HG03196 (cell line): ENCODE measurements at regions not wholly inside any gene's neighbourhood (a gene's known extent, or its start where the extent isn't known, plus 50 kb on each side); places are given as distances from the start of the nearest gene placed in this dataset.
"Not testable (repeated sequence)": the region's sequence is repeated elsewhere in the genome, so short reads cannot be mapped to it uniquely, and the experiment has no call there.

Experiments used
- ATAC-seq: cut with Tn5 transposase; IDR thresholded peaks from one replicate; pipeline ENCODE4 v1.9.1; 2021; ENCODE audit not compliant: unreplicated experiment

- no peak for ATAC-seq
Measured at GRCh38 chr4:181822005-181822375, 421.2 kb upstream of the TENM3 start.

- no peak for ATAC-seq
Measured at GRCh38 chr4:181823183-181823582, 420.0 kb upstream of the TENM3 start.

- ATAC-seq, result no peak
Measured at GRCh38 chr4:181823645-181824044, 419.6 kb upstream of the TENM3 start.

- ATAC-seq, result no peak
Measured at GRCh38 chr4:181825564-181825963, 417.6 kb upstream of the TENM3 start.

GRCh38 chr4:181827246-181827645 is 416.0 kb upstream of the TENM3 start:
- no peak for ATAC-seq

- no peak for ATAC-seq
Measured at GRCh38 chr4:181830404-181831035, 412.7 kb upstream of the TENM3 start.

GRCh38 chr4:181834071-181834470 is 409.1 kb upstream of the TENM3 start:
- no peak for ATAC-seq

- ATAC-seq, result no peak
Measured at GRCh38 chr4:181835348-181835747, 407.9 kb upstream of the TENM3 start.

- no peak for ATAC-seq
Measured at GRCh38 chr4:181838253-181838652, 404.9 kb upstream of the TENM3 start.

GRCh38 chr4:181843797-181844196 is 399.4 kb upstream of the TENM3 start:
- not testable (repeated sequence) for ATAC-seq

GRCh38 chr4:181845617-181846016 is 397.6 kb upstream of the TENM3 start:
- ATAC-seq, result no peak

GRCh38 chr4:181846934-181847333 is 396.3 kb upstream of the TENM3 start:
- ATAC-seq, result no peak

GRCh38 chr4:181848357-181848756 is 394.8 kb upstream of the TENM3 start:
- no peak for ATAC-seq

GRCh38 chr4:181849472-181849871 is 393.7 kb upstream of the TENM3 start:
- ATAC-seq, result no peak

GRCh38 chr4:181853881-181854511 is 389.2 kb upstream of the TENM3 start:
- ATAC-seq, result no peak

GRCh38 chr4:181855307-181855706 is 387.9 kb upstream of the TENM3 start:
- no peak for ATAC-seq

GRCh38 chr4:181857471-181857870 is 385.7 kb upstream of the TENM3 start:
- not testable (repeated sequence) for ATAC-seq

GRCh38 chr4:181858741-181859140 is 384.5 kb upstream of the TENM3 start:
- ATAC-seq, result no peak

- ATAC-seq, result no peak
Measured at GRCh38 chr4:181859439-181859838, 383.8 kb upstream of the TENM3 start.

GRCh38 chr4:181860157-181860556 is 383.0 kb upstream of the TENM3 start:
- ATAC-seq, result no peak

- ATAC-seq, result no peak
Measured at GRCh38 chr4:181860668-181861067, 382.5 kb upstream of the TENM3 start.

- ATAC-seq, result no peak
Measured at GRCh38 chr4:181863856-181864255, 379.3 kb upstream of the TENM3 start.

GRCh38 chr4:181870326-181870725 is 372.9 kb upstream of the TENM3 start:
- ATAC-seq, result no peak
